ENCODE measurements at regions not wholly inside any gene's neighbourhood (a gene's known extent, or its start where the extent isn't known, plus 50 kb on each side); places are given as distances from the start of the nearest gene placed in this dataset.

- no peak for TF ChIP-seq STAT3 (IDR thresholded peaks at IDR 0.05; ENCODE audit: low read depth, low read length)
Measured at GRCh38 chr14:88987516-88987915, 163.1 kb downstream of the TTC8 start (continued).

GRCh38 chr14:88989911-88990310 is 165.5 kb downstream of the TTC8 start:
- DNase-seq (ENCODE audit: low read depth, low spot score) (no peak), ATAC-seq (no peak), FAIRE-seq (no peak)
- Histone ChIP-seq H3K9me3 (replicated peaks; ENCODE audit: control insufficient read depth, insufficient read depth, low read length) (peaks cover 3% of the 10 kb centered on the region; the same call in 1 of the 3 replicates), H3K27ac (ENCODE audit: control insufficient read depth, insufficient read depth) (no peak overlapping the region), H3K27me3 (replicated peaks in 1 of 2; ENCODE audit: control insufficient read depth in 2 of 2, insufficient read depth in 2 of 2, low read length in 1 of 2) (no peaks in the 10 kb centered on the region), H3K36me3 (ENCODE audit: control insufficient read depth in 2 of 2, insufficient read depth in 2 of 2, low read length in 1 of 2) (no peaks in the 10 kb centered on the region), H3K4me2 (ENCODE audit: control insufficient read depth, insufficient read depth) (no peak overlapping the region), H4K20me1 (ENCODE audit: control insufficient read depth, insufficient read depth) (no peaks in the 10 kb centered on the region), H3K4me1 (ENCODE audit: control insufficient read depth, insufficient read depth, low read length) (no peaks in the 10 kb centered on the region), H3K9ac (ENCODE audit: control insufficient read depth, insufficient read depth, low read length) (no peak overlapping the region), H3K4me3 (no peak overlapping the region), H3K79me2 (ENCODE audit: control insufficient read depth, insufficient read depth, low read length) (no peaks in the 10 kb centered on the region), H2AFZ (ENCODE audit: control insufficient read depth, low read depth, low read length) (no peak overlapping the region)
- ChIA-PET CTCF (no interaction called here), POLR2A (no interaction called here), SMC1A (ENCODE audit: uncharacterized antibody, unreplicated experiment) (no interaction called here), RAD21 (ENCODE audit: unreplicated experiment) (no interaction called here)
- in situ Hi-C loops (cut with MboI) (no loop called here), intact Hi-C loops (cut with micrococcal nuclease; ENCODE audit: unreplicated experiment) (no loop called here)
- no TSS peak for BruUV-seq (replicated peaks)
- 5% methylated on average over 1 of the region's 1 CpG for WGBS (ENCODE audit: insufficient coverage, insufficient replicate concordance, low lambda C conversion rate, missing lambda C conversion rate)
- TF ChIP-seq SUZ12 (IDR thresholded peaks at IDR 0.05; ENCODE audit: unreplicated experiment), result no peak
- no peak for TF ChIP-seq CBX5 (IDR thresholded peaks at IDR 0.05; ENCODE audit: low read depth)
- TF ChIP-seq HDAC6 (IDR thresholded peaks at IDR 0.05; ENCODE audit: unreplicated experiment), result no peak
- TF ChIP-seq ZNF687 (IDR thresholded peaks at IDR 0.05), result no peak
- TF ChIP-seq ESRRA (IDR thresholded peaks at IDR 0.05; ENCODE audit: low read length), result no peak
- TF ChIP-seq MEF2B (IDR thresholded peaks at IDR 0.05; ENCODE audit: partially characterized antibody, poor library complexity, severe bottlenecking), result no peak
- no peak for TF ChIP-seq SIN3A (IDR thresholded peaks at IDR 0.05; ENCODE audit: low read depth, low read length)
- no peak for TF ChIP-seq LARP7 (IDR thresholded peaks at IDR 0.05)
- TF ChIP-seq PRDM15 (CRISPR knock-in tag; IDR thresholded peaks at IDR 0.05), result no peak
- TF ChIP-seq POLR2AphosphoS5 (IDR thresholded peaks at IDR 0.05; ENCODE audit: low read length), result no peak
- no peak for TF ChIP-seq BCL11A (IDR thresholded peaks at IDR 0.05; ENCODE audit: low read depth, low read length)
- TF ChIP-seq EP300 (IDR thresholded peaks at IDR 0.05; ENCODE audit: borderline replicate concordance in 1 of 2, control insufficient read depth in 1 of 2, low read depth in 2 of 2, low read length in 2 of 2), result no peak
- TF ChIP-seq PBX3 (IDR thresholded peaks at IDR 0.05; ENCODE audit: insufficient replicate concordance, low read depth, low read length), result no peak
- no peak for TF ChIP-seq ZNF384 (IDR thresholded peaks at IDR 0.05; ENCODE audit: borderline replicate concordance, low read depth, low read length)
